Head of caudate nucleus (tissue), 42 donors: ENCODE measurements at regions not wholly inside any gene's neighbourhood (a gene's known extent, or its start where the extent isn't known, plus 50 kb on each side); places are given as distances from the start of the nearest gene placed in this dataset.

Experiments
- DNase-seq, 42 donors: peaks; one replicate each; pipeline versions ENCODE4 v3.0.0 to v3.0.0-alpha.2; 2020 to 2021; ENCODE audit warnings: mixed read lengths in 7 of 42
- intact Hi-C: fragments of 100-400 bp; cut with DNase I; formaldehyde crosslinking; loops from one replicate; pipeline ENCODE4 v1.15.0; 2022

GRCh38 chr15:31452595-31453557 lies 126.2 kb downstream of the KLF13 start:
- intact Hi-C loops: no loop called here
- DNase-seq: peak in 2 of 42 donors; percentile 23 to 34

GRCh38 chr15:31453558-31454318 lies 127.1 kb downstream of the KLF13 start:
- intact Hi-C loops: no loop called here
- DNase-seq: peak in 1 of 42 donors; percentile 9

GRCh38 chr15:31455499-31455898 lies 128.9 kb downstream of the KLF13 start:
- DNase-seq: no peak
- intact Hi-C loops: no loop called here

GRCh38 chr15:31456354-31457060 lies 129.9 kb downstream of the KLF13 start:
- intact Hi-C loops: no loop called here
- DNase-seq: peak in 1 of 42 donors; percentile 9

GRCh38 chr15:31457161-31457560 lies 130.5 kb downstream of the KLF13 start:
- intact Hi-C loops: no loop called here
- peak in 1 of 42 donors; percentile 21 for DNase-seq

- intact Hi-C loops: no loop called here
- DNase-seq: peak in 3 of 42 donors; percentile 3 to 19 (median 13)
Measured at GRCh38 chr15:31457631-31458526, 131.2 kb downstream of the KLF13 start.

- intact Hi-C loops: no loop called here
- peak in 1 of 42 donors; percentile 7 for DNase-seq
Measured at GRCh38 chr15:31458596-31459399, 132.2 kb downstream of the KLF13 start.

GRCh38 chr15:31459400-31459748 lies 132.7 kb downstream of the KLF13 start:
- no peak for DNase-seq
- intact Hi-C loops: no loop called here

- intact Hi-C loops: no loop called here
- peak in 2 of 42 donors; percentile 7 to 15 for DNase-seq
Measured at GRCh38 chr15:31461375-31461774, 134.7 kb downstream of the KLF13 start.

- peak in 2 of 42 donors; percentile 12 to 16 for DNase-seq
- intact Hi-C loops: no loop called here
Measured at GRCh38 chr15:31461911-31462480, 135.4 kb downstream of the KLF13 start.

- DNase-seq: peak in 2 of 42 donors; percentile 12 to 15
- intact Hi-C loops: no loop called here
Measured at GRCh38 chr15:31463521-31464102, 137.0 kb downstream of the KLF13 start.

GRCh38 chr15:31464216-31465082 lies 137.8 kb downstream of the KLF13 start:
- intact Hi-C loops: no loop called here
- peak in 2 of 42 donors; percentile 6 to 26 for DNase-seq

- peak in 1 of 42 donors; percentile 13 for DNase-seq
- intact Hi-C loops: no loop called here
Measured at GRCh38 chr15:31465083-31465955, 138.7 kb downstream of the KLF13 start.

- intact Hi-C loops: no loop called here
- peak in 2 of 42 donors; percentile 28 to 30 for DNase-seq
Measured at GRCh38 chr15:31467361-31467760, 140.7 kb downstream of the KLF13 start.
